ENCODE measurements at regions not wholly inside any gene's neighbourhood (a gene's known extent, or its start where the extent isn't known, plus 50 kb on each side); places are given as distances from the start of the nearest gene placed in this dataset.

- TF ChIP-seq ZNF274 (IDR thresholded peaks at IDR 0.05; ENCODE audit: low read depth, low read length), result no peak
- TF ChIP-seq YY1 (IDR thresholded peaks at IDR 0.05; ENCODE audit: insufficient read depth, insufficient read length), result no peak
- TF ChIP-seq SUZ12 (IDR thresholded peaks at IDR 0.05; ENCODE audit: extremely low read depth, insufficient read depth, insufficient read length), result no peak
These were observed 860.6 kb upstream of the SEMA6A start for GRCh38 chr5:117435203-117435602.

Data from NT2/D1 (cell line).